ENCODE measurements at regions not wholly inside any gene's neighbourhood (a gene's known extent, or its start where the extent isn't known, plus 50 kb on each side); places are given as distances from the start of the nearest gene placed in this dataset.

- intact Hi-C loops (cut with micrococcal nuclease) (no loop called here), dilution Hi-C loops (cut with HindIII; ENCODE audit: low sequenced_read_pairs, unreplicated experiment) (no loop called here), in situ Hi-C loops (cut with MboI; ENCODE audit: low sequenced_read_pairs) (no loop called here)
- H3K9me1 ChIP-seq (ENCODE audit: insufficient read depth, low read length): no peaks in the 10 kb centered on the region
- ATAC-seq (ENCODE audit: low read depth) (no peak), DNase-seq (no peak)
- no peak overlapping the region for H2BK120ac ChIP-seq (ENCODE audit: low read depth, low read length)
- H3K79me1 ChIP-seq (ENCODE audit: low read depth in 1 of 2, low read length in 2 of 2): no peaks in the 10 kb centered on the region
- no peaks in the 10 kb centered on the region for H3K4me1 ChIP-seq (ENCODE audit: control insufficient read depth, insufficient read depth, low read length)
- no peak overlapping the region for H2AK9ac ChIP-seq (replicated peaks; ENCODE audit: low read depth, low read length, poor library complexity)
- H4K8ac ChIP-seq (ENCODE audit: low read depth in 2 of 2, low read length in 2 of 2): no peak overlapping the region
- no peak overlapping the region for H3K56ac ChIP-seq (ENCODE audit: extremely low read depth, insufficient read depth, low read length)
- no CpG with 5 or more reads among the region's 4 CpGs for WGBS, 2 experiments (ENCODE audit: extremely low coverage in 2 of 2, insufficient read length in 1 of 2)
- H3K27me3 ChIP-seq (ENCODE audit: control insufficient read depth, insufficient read depth, low read length): no peaks in the 10 kb centered on the region
- BruUV-seq (replicated peaks): no TSS peak
- H3K4ac ChIP-seq (ENCODE audit: low read depth, low read length): no peak overlapping the region
- no peaks in the 10 kb centered on the region for H3K36me3 ChIP-seq (ENCODE audit: control insufficient read depth, insufficient read depth, low read length)
- no peak overlapping the region for H3K9ac ChIP-seq (ENCODE audit: low read depth, low read length)
- no peak overlapping the region for H2BK5ac ChIP-seq (ENCODE audit: low read depth, low read length, poor library complexity, severe bottlenecking)
- H3K4me3 ChIP-seq (ENCODE audit: insufficient read depth, low read depth, low read length): no peak overlapping the region
- H2BK15ac ChIP-seq (ENCODE audit: low read depth, low read length): no peak overlapping the region
- H2BK20ac ChIP-seq (ENCODE audit: low read depth, low read length): no peak overlapping the region
- H3K4me2 ChIP-seq (ENCODE audit: low read depth, low read length): no peak overlapping the region
- CTCF ChIA-PET: no interaction called here
- H3K14ac ChIP-seq (replicated peaks; ENCODE audit: low read depth, low read length): no peak overlapping the region
- H4K91ac ChIP-seq (ENCODE audit: insufficient read depth, low read depth, low read length): no peak overlapping the region
- no peak overlapping the region for H3K27ac ChIP-seq (ENCODE audit: insufficient read depth, low read length)
- POLR2A ChIA-PET (ENCODE audit: unreplicated experiment): no interaction called here
- H3K9me3 ChIP-seq (ENCODE audit: control insufficient read depth, insufficient read depth, low read length): 0 out of 2 replicates have a peak, but pooled peaks cover 3% of the 10 kb centered on the region
- H4K20me1 ChIP-seq (ENCODE audit: insufficient read depth, low read length): no peaks in the 10 kb centered on the region
- H3K23ac ChIP-seq (ENCODE audit: low read depth, low read length): no peak overlapping the region
- H4K5ac ChIP-seq (ENCODE audit: low read depth, low read length): no peak overlapping the region
- no peak overlapping the region for H3K18ac ChIP-seq (ENCODE audit: low read depth, low read length)
- TF ChIP-seq ELK1 (IDR thresholded peaks at IDR 0.05; ENCODE audit: borderline replicate concordance, low read depth, low read length): no peak
- no peak overlapping the region for H2AFZ ChIP-seq (replicated peaks; ENCODE audit: low read length, poor library complexity)
- H2AK5ac ChIP-seq (ENCODE audit: low read depth, low read length): no peak overlapping the region
Observed at GRCh38 chr15:94130504-94130903, 100.9 kb upstream of the MCTP2 start.
